ENCODE measurements at regions not wholly inside any gene's neighbourhood (a gene's known extent, or its start where the extent isn't known, plus 50 kb on each side); places are given as distances from the start of the nearest gene placed in this dataset.
"Not testable (repeated sequence)": the region's sequence is repeated elsewhere in the genome, so short reads cannot be mapped to it uniquely, and the experiment has no call there.

GRCh38 chr2:111291566-111291965 is 170.9 kb downstream of the BCL2L11 start:
- DNase-seq = not testable (repeated sequence)

GRCh38 chr2:111292232-111292968 is 171.7 kb downstream of the BCL2L11 start:
- not testable (repeated sequence) for DNase-seq

DNA sequence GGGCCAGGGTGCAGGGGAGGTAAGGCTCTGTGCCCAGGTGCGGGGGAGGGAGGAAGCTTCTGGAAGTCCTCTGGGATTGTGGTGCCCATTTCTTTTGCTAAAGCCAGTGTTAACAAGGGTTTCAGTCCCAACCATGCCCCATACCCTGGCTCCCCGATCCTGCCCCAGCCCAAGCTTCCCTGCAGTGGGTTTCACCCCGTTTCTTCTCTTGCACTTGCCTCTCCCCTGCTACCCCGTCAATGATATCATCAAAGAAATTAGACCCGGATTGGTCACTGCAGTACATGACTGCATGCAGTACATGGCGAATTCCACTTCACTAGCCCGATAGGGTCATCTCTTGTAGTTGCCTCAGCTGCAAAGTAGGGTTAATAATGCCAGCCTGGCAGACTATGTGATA is 174.0 kb downstream of the BCL2L11 start:
- not testable (repeated sequence) for DNase-seq

- DNase-seq = not testable (repeated sequence)
Observed at GRCh38 chr2:111296122-111296804, 175.5 kb downstream of the BCL2L11 start.

GRCh38 chr2:111297128-111297527 is 176.4 kb downstream of the BCL2L11 start:
- not testable (repeated sequence) for DNase-seq

DNA sequence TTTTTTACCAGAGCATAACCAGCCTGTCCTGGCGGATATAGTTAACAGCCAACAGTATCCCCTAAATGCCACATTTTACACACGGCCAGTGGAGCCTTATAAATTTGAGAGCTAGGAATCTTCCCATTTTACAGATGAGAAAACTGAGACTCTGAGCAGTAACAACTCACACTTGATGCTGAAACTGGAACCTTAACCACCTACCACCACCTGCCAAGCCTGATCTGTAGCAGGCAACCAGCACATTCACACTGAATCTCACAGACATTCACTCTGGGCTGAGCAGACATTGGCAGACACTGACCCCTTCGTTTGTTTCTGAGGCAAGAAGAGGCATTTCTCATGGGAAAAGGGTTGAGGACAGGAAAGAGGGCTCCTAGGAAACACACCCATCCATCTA is 178.2 kb downstream of the BCL2L11 start:
- DNase-seq = not testable (repeated sequence)

GRCh38 chr2:111299635-111300034 is 178.9 kb downstream of the BCL2L11 start:
- not testable (repeated sequence) for DNase-seq

DNA sequence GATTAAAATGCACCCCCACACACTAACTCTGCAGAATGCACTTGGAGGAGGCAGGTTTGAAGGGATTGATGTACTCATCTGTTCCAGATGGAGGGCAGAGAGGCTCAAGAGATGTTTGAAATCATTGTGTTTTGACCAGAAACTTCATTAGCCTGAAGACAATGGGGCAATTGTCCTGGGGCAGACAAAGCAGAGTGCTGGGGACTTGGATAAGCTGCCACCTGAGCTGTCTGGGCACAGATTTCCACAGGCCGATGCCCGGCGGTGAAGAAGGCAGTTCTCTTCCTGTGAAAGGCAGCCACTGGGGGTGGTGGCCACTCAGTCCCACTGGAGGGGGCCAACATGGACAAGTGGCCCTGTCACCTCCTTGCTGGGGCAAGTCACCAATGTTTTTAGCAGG is 181.0 kb downstream of the BCL2L11 start:
- DNase-seq = not testable (repeated sequence)

DNA sequence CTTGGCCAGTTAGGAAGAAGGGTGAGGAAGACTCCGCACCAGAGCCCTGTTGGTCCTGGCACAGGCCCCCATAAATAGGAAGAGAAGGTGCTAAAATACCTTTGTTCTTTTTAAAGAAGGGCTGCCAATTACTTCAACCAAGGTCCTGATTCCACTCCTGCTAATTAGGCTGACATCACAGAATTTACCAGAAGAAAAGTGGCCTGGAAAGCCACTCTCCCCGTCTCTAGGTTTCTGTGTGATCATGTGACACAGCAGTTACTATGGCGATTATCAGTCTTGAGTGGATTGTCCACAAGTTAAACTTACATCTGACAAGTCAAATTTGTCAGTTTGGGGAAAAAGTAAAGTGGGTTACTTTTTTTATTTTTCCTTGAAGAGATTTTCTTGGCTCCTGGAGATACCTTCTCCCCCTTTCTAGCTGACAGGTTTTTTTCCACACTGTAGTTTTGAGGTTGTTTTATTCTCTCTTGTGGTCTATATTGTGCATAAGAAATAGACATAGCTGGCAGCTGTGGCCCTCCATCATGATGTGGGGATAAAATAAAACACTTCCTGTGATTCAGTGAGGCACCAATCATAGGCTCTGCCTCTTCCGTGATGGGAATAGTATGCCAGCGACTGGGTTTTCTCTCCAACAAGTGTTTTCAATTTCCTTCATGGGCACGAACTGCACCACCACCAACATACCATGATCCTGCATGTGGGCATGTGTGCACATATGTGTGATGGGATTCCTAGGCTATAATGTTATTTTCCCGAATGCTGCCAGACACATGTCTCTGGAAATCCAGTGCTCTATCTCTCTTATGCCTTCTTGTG is 181.9 kb downstream of the BCL2L11 start:
- not testable (repeated sequence) for DNase-seq

DNA sequence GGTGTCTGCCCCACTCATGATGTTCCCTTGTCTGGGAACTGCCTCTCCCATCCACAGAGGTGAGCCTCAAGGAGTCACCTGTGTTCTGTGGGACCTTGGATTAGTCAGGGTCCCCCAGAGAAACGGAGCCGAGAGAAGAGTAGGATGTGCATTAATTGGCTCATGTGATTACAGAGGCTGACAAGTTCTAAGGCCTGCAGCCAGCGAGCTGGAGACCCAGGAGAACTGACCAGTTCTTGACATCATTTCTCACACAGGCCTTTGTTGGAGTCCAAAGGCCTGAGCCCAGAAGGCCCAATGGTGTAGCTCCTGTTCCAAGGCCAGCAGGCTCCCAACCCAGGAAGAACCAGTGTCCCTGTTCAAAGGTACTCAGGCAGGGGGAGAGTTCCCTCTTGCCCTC is 186.6 kb downstream of the BCL2L11 start:
- DNase-seq = not testable (repeated sequence)

DNA sequence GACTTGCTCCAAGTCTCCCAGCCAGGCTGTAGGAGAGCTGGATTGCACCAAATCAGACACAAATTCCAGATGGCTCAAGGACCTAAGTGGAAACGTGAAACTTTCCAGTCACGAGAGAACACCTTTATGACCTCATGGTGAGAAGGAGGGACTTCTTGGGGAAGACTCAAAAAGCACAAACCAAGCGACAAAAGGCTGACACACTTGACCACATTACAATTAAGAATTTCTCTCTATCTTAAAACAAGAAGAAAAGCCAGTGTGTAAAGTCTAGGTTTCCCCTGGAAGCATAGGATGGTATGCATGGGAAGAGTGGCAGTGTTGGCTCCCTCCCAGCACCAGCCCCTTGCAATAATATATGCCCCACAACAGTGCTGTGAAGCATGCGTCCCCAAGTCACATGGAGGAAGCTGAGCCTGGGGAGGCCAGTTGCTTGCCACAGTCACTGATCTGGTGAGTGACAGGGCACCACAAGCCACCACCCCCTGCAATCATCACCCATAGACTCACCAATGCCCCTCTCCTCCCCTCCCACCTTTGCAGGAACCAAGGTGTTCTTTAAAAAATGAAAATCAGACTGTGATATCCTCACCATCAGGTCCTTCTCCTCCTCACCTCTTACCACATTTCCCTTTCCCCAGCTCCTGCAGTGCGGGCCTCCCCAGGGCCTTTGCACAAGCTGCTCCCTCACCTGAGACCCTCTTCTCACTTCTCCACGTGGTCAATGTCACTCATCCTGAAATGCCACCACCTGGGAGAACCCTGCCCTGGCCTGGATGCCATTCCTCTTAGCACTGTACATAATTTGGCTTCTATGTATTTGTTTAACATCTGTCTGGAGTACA is 188.7 kb downstream of the BCL2L11 start:
- DNase-seq = not testable (repeated sequence)

DNA sequence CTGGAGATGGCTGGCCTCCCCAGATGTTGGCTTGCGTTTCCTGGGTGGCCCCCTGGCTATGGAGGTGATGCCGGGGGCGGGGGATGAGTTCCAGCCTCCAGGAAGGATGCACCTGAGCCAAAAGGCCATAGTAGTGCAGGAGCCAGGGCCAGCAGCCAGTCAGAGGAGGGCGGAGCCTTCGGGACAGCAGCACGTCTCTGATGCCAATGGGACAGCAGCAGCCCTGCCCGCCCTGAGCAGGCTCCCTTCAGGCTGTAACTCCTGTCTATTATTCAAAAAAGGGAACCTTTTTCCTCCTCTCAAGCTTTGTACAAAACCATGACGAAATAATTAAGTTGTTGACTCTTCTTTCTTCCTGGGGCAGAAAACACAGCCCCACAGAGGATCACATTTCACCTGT is 189.7 kb downstream of the BCL2L11 start:
- not testable (repeated sequence) for DNase-seq

- not testable (repeated sequence) for DNase-seq
Observed at GRCh38 chr2:111311568-111311967, 190.9 kb downstream of the BCL2L11 start.

- DNase-seq = not testable (repeated sequence)
Observed at GRCh38 chr2:111312897-111313607, 192.3 kb downstream of the BCL2L11 start.

GRCh38 chr2:111313711-111314110 is 193.0 kb downstream of the BCL2L11 start:
- DNase-seq = not testable (repeated sequence)

DNA sequence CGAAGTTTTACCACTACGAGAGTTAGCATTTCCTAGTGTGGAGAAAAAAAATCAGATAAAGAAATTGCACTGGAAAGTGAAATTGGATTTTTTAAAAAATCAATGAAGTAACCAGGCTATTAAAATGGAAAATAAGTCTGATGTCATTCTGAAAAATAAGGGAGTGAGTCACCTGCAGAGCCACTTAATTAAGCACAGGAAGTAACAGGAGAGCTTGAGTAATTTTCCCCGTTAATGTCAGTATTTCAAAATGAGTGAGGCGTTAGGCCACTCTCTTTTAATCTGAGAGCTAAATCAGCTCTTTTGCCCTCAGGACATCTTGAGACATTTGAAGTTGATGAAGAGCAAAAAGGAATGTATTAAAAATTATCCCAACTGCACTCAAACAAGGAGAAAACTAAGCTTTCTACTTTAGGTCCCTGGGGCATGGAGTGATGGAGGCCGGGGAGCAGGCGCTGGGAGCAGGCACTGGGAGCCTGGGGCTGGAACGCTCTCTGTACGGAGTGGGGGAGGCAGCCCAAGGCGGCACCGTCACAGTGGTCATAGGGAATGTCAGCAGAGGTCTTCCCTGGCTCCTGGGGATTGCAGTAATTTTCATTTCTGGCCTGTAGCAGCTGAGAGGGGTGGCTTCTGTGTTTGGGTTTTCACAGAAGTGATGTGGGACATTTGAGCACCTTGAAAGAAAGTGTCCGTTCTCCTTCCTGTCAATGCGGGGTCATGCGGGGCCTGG is 194.6 kb downstream of the BCL2L11 start:
- DNase-seq = not testable (repeated sequence)

GRCh38 chr2:111316221-111316741 is 195.6 kb downstream of the BCL2L11 start:
- DNase-seq = not testable (repeated sequence)

- DNase-seq = not testable (repeated sequence)
Observed at GRCh38 chr2:111316881-111317549, 196.3 kb downstream of the BCL2L11 start.

- DNase-seq = not testable (repeated sequence)
Observed at GRCh38 chr2:111319552-111319951, 198.8 kb downstream of the BCL2L11 start.

DNA sequence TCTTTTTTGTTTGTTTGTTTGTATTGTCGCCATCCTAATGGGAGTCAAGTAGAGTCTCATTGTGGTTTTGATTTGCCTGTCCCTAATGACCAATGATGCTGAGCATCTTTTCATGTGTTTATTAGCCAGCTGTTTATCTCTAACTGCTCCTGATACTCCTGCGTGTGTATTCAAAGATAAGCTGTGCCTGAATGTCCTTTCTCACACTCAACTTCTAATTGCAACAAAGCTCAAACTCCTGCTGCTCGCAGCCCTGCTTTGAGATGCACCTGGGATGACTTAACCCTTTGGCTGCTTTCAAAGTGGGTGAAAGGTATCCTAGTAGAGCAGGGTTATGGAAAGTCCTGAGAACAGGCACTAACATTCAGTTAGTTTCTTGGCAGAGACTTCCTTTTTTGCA is 199.6 kb downstream of the BCL2L11 start:
- not testable (repeated sequence) for DNase-seq

Data from DMS79 treated with DMSO at 0.1 percent for 48 hours (cell line).